GM18498 (cell line): ENCODE measurements at regions not wholly inside any gene's neighbourhood (a gene's known extent, or its start where the extent isn't known, plus 50 kb on each side); places are given as distances from the start of the nearest gene placed in this dataset.

Experiments
- ATAC-seq: cut with Tn5 transposase; IDR thresholded peaks from one replicate; pipeline ENCODE4 v1.9.1; 2021; ENCODE audit warnings: mild to moderate bottlenecking, moderate library complexity; ENCODE audit not compliant: unreplicated experiment

DNA sequence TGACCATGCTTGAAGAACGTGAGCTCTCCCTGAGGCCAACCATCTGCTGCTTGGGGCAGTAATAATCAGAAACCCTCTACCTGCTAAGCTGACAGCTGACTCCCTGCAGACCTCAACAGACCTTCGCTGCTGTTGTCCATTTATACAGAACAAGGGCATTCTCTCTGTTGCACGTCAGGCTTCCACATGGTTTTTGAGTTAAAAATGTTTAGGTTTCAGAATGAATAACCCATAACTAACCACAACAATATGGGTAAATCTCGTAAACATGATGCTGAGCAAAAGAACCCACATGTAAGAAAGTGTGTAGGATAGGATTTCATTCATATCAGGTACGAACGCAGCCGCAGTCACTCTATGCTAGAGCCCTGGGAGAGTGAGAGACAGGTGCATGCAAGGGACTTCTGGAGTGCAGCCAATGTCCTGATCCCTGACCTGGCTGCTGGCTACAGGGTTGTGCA, 348.5 kb downstream of the MED10 start:
- ATAC-seq = no peak

- no peak for ATAC-seq
Observed at GRCh38 chr5:6026766-6027406, 351.5 kb downstream of the MED10 start.

DNA sequence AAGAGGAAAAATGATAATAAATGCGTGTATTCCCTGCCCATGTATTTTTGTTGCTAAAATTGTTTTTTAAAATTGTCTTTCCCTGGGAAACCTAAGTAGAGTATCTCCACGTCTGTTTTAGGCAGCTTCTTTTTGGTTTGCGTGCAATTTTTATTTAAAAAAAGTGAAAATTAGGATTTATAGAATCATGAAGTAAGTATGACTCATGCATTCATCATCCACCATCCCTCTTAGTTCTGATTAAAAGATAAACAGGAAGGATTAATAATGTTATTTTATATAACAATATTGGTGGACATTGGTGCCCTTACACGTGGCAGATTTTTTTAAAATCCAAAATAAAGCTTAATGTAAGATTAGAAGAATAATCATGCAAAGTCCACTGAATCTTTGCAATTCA, 358.7 kb downstream of the MED10 start:
- no peak for ATAC-seq

- ATAC-seq = no peak
Observed at GRCh38 chr5:6013506-6013905, 364.8 kb downstream of the MED10 start.

DNA sequence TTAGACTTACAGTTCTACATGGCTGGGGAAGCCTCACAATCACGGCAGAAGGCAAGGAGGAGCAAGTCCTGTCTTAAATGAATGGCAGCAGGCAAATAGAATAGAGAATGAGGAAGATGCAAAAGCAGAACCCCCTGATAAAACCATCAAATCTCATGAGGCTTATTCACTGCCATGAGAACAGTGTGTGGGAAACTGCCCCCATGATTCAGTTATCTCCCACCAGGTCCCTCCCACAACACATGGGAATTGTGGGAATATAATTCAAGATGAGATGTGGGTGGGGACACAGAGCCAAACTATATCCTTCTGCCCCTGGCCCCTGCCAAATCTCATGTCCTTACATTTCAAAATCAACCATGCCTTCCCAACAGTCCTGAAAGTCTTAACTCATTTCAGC, 367.1 kb downstream of the MED10 start:
- ATAC-seq = no peak

DNA sequence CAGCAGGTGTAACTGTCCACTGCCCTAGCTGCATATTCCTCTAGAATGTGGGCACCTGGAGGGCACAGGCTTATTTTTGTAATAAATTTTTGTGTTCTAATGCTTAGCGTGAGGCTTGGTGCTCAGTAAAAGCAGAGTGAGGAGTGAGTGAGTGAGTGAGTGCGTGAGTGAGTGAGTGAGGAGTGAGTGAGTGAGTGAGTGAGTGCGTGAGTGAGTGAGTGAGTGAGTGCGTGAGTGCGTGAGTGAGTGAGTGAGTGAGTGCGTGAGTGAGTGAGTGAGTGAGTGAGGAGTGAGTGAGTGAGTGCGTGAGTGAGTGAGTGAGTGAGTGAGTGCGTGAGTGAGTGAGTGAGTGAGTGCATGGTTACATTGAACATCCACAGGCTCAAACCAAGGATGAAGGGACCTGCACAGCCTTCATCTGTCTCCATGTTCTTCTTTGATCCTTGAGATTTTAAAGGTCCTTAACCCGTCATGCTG, 371.5 kb downstream of the MED10 start:
- no peak for ATAC-seq

GRCh38 chr5:6003040-6003825, 375.1 kb downstream of the MED10 start:
- no peak for ATAC-seq

DNA sequence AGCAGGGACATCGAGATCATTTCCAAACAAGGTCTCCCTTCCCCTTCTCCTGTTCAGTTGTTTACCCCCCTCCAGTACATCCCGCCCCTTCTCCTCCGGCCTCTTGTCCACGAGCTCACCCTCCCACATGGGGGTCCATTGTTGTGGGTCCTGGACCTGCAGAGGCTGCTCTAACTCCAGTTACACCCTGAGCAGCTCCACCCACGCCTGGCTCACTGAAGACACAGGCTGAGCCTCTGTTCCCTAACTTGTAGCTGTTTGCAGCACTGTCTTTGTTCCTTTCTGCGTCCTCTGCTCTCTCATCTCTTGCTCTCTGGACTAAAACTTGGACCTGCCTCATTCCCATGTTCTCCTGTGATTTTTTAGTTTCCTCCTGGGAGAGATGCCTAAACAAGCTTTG, 377.5 kb downstream of the MED10 start:
- no peak for ATAC-seq

DNA sequence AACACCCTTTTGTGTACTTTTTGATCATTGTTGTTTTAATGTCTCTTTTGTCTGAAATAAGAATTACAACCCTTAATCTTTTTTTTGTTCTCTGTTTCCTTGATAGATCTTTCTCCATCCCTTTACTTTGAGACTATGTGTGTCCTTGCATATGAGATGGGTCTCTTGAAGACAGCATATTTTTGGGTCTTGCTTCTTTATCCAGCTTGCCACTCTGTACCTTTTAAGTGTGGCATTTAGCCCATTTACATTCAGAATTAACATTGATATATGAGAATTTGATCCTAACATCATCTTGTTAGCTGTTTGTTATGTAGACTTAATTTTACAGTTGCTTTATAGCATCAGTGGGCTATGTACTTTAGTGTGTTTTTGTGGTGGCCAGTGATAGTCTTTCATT, 382.5 kb downstream of the MED10 start:
- no peak for ATAC-seq

- no peak for ATAC-seq
Observed at GRCh38 chr5:5986492-5987178, 391.7 kb downstream of the MED10 start.

DNA sequence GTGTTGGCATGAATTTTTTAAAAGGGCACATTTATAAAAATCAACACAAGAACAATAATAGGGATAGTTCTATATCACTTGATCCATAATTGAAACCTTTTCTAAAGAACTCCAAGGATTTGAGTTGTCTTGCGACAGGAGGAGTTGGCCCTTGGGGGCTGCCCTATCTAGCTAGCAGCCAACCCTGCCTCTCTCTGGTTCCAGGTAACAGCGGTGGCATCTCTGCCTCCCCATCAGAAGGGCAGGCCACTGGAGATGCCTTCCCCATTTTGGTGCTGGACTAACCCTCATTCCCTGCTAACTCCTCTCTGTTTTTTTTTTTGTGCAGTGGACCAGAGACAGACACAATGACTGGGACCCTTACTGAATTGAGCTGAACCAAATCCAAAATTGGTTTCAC, 393.0 kb downstream of the MED10 start:
- no peak for ATAC-seq

GRCh38 chr5:5983261-5983980, 394.9 kb downstream of the MED10 start:
- ATAC-seq = no peak

DNA sequence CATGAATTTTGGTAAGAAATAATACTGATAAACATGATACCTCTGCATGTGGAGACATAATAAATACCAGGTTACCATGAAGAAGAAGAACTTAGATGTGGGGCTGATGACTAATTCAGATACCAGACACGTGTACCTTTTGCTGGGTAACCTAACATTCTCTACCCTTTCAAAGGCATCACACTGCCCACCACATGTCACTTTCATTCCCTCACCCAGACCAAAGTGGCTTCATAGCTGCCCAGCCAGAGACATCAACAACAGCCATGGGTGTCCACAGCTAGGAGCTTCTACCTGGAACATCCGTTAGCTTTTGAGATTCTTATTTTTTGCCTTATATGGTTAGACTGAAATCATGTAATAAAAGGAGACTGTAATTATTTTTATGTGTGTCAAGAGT, 396.8 kb downstream of the MED10 start:
- ATAC-seq = no peak

DNA sequence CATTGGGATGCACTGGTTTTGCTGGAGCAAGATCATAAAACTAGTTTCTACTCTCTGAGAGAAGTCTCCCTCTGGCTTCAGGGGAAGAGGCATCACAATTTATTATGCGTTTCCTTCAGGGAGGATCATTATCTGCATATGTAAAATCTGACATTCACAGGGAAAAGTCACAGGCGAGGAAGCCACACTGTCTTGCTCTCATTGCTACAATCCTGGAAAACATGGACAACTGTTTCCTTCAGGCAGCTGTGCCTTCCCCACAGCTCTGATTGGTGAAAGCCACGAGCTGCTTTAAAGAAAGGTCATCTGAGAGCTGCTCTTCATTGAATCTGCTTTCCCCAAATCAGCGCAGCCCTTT, 397.8 kb downstream of the MED10 start:
- ATAC-seq = no peak

- no peak for ATAC-seq
Observed at GRCh38 chr5:5979761-5980537, 398.4 kb downstream of the MED10 start.

- ATAC-seq = no peak
Observed at GRCh38 chr5:5979377-5979760, 399.0 kb downstream of the MED10 start.

DNA sequence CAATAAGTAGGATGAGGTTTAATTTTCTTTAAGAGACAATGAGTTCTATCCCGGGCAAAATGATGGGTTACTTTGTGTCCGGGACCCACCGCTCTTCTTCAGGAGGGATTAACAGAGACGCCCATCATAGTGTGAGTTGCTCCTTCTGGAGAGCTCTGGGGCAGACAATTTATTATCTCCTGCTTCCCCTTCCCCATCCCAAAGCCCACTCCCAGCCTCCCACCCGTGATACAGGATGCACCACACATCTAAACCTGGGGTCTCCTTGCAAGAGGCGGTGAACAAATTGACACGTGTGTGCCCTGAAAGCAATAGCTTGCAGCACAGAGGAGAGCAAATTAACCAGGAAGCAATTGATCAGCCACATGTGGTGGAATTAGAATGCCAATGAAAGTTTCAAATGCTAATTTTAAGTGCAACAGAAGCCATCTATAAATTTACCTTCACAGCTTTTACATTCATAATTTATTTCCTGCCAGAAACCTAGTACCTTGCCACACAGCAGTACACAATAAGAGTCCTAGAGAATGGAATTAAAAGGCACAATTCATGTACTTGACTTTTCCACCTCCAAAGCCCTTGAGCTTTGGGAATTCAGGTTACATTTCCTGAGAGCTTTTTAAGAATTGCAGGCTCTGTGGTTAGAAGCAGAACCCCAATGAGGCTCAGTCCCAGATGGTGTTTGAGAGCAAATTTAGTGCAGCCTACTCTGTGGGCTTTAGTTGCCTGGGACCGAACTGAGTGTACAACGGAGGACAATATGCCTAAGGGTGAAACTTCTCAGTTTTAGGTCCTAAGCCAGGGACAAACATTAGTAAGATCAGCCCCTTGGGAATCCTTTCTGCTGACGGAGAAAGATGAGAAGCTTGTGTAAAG, 399.6 kb downstream of the MED10 start:
- ATAC-seq = no peak

DNA sequence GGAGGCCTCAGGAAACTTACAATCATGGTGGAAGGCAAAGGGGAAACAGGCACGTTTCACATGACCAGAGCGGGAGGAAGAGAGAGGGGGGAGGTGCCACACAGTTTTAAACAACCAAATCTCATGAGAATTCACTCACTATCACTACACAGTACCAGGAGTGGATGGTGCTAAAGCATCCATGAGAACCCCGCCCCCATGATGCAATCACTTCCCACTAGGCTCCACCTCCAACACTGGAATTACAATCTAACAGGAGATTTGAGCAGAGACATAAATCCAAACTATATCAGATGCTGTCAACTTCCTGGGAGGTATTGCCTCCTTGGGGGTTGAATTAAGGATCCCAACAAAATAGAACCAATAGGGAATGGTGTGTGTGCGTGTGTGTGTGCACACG, 407.1 kb downstream of the MED10 start:
- ATAC-seq = no peak

DNA sequence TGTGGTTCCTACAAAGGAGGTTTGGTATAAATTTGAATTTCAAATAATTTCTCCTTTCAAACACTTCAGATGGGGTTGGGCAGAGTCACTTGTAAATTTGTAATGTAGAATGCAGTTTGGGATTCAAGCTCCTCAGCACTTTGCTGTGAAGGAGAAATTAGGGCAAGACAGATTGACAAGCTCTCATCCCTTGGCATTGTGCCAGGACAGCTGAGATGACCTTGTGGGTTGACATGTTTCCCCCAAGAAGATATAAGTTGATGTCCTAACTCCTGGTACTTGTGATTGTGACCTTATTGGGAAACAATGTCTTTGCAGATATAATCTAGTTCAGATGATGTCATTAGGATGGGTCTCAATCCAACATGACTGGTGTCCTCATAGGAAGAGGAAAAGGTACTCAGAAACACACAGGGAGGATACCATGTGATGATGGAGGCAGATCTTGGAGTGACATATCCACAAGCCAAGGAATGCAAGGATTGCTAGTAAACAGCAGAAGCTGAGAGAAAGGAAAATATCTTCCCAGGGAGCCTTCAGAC, 408.3 kb downstream of the MED10 start:
- no peak for ATAC-seq
